ENCODE measurements at regions not wholly inside any gene's neighbourhood (a gene's known extent, or its start where the extent isn't known, plus 50 kb on each side); places are given as distances from the start of the nearest gene placed in this dataset.
"Not testable (repeated sequence)": the region's sequence is repeated elsewhere in the genome, so short reads cannot be mapped to it uniquely, and the experiment has no call there.

DNA sequence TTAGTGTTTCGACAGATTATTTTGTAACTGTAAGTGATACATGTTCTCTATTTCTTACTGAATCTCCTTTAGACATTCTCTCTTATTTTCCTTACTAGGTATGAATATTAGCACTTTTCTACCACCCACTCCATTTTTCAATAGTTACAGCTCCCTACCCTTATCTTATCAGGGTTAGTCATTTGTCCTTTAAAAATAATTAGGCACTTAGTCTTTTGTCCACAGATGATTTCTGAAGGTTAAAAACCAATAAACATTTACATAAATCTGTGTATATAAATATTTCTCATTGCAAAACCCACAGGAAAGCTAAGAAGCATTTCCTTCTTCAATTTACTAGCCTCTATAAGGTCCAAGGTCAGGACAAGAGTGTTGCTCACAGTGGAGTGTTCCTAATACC is 624.1 kb upstream of the MIR17HG start:
- intact Hi-C loops (cut with DNase I), result no loop called here
- no peaks in the 10 kb centered on the region for H3K9me3 ChIP-seq
- no peak overlapping the region for H3K4me3 ChIP-seq
- H3K4me1 ChIP-seq (replicated peaks), result no peaks in the 10 kb centered on the region
- WGBS, result 97% methylated on average over 1 of the region's 1 CpG
- no peaks in the 10 kb centered on the region for H3K27me3 ChIP-seq (replicated peaks; ENCODE audit: insufficient read depth)
- no peak overlapping the region for H3K27ac ChIP-seq
- no peak for TF ChIP-seq CTCF (IDR thresholded peaks at IDR 0.05)
- TF ChIP-seq POLR2AphosphoS5 (IDR thresholded peaks at IDR 0.05), result no peak
- TF ChIP-seq POLR2A (IDR thresholded peaks at IDR 0.05), result no peak
- no peak for DNase-seq (ENCODE audit: low spot score)
- H3K36me3 ChIP-seq, result no peaks in the 10 kb centered on the region

- intact Hi-C loops (cut with DNase I), result no loop called here
- Histone ChIP-seq H3K27me3 (replicated peaks; ENCODE audit: insufficient read depth) (no peaks in the 10 kb centered on the region), H3K36me3 (no peaks in the 10 kb centered on the region), H3K9me3 (no peaks in the 10 kb centered on the region), H3K4me1 (replicated peaks) (no peaks in the 10 kb centered on the region), H3K27ac (no peak overlapping the region), H3K4me3 (no peak overlapping the region)
- 74% methylated on average over 2 of the region's 2 CpGs for WGBS
- TF ChIP-seq CTCF (IDR thresholded peaks at IDR 0.05) (no peak), POLR2A (IDR thresholded peaks at IDR 0.05) (no peak), POLR2AphosphoS5 (IDR thresholded peaks at IDR 0.05) (no peak)
- no peak for DNase-seq (ENCODE audit: low spot score)
Measured at GRCh38 chr13:90726375-90726774, 621.1 kb upstream of the MIR17HG start.

- H3K27ac ChIP-seq, result no peak overlapping the region
- intact Hi-C loops (cut with DNase I), result no loop called here
- TF ChIP-seq POLR2A (IDR thresholded peaks at IDR 0.05) (no peak), CTCF (IDR thresholded peaks at IDR 0.05) (no peak), POLR2AphosphoS5 (IDR thresholded peaks at IDR 0.05) (no peak)
Measured at GRCh38 chr13:90732049-90732448, 615.4 kb upstream of the MIR17HG start.

DNA sequence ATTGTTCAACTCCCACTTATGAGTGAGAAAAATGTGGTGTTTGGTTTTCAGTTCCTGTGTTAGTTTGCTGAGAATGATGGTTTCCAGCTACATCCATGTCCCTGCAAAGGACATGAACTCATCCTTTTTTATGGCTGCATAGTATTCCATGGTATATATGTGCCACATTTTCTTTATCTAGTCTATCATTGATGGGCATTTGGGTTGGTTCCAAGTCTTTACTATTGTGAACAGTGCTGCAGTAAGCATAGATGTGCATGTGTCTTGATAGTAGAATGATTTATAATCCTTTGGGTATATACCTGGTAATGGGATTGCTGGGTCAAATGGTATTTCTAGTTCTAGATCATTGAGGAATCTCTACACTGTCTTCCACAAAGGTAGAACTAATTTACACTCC is 613.0 kb upstream of the MIR17HG start:
- DNase-seq (ENCODE audit: low spot score); H3K27ac ChIP-seq; intact Hi-C loops (cut with DNase I): not testable (repeated sequence)

More at GRCh38 chr13:90732049-90732448, 615.4 kb upstream of the MIR17HG start:
- no peaks in the 10 kb centered on the region for H3K4me1 ChIP-seq (replicated peaks)
- H3K27me3 ChIP-seq (replicated peaks; ENCODE audit: insufficient read depth), result no peaks in the 10 kb centered on the region
- H3K36me3 ChIP-seq, result no peaks in the 10 kb centered on the region
- no peaks in the 10 kb centered on the region for H3K9me3 ChIP-seq
- WGBS, result 87% methylated on average over 2 of the region's 2 CpGs
- H3K4me3 ChIP-seq, result no peak overlapping the region
- no peak for DNase-seq (ENCODE audit: low spot score)

GRCh38 chr13:90738881-90739280 is 608.6 kb upstream of the MIR17HG start:
- Histone ChIP-seq H3K4me3 (no peak overlapping the region), H3K27ac (no peak overlapping the region), H3K36me3 (no peaks in the 10 kb centered on the region), H3K27me3 (replicated peaks; ENCODE audit: insufficient read depth) (no peaks in the 10 kb centered on the region), H3K4me1 (replicated peaks) (no peaks in the 10 kb centered on the region), H3K9me3 (no peaks in the 10 kb centered on the region)
- intact Hi-C loops (cut with DNase I), result no loop called here
- no peak for TF ChIP-seq CTCF (IDR thresholded peaks at IDR 0.05)
- no peak for DNase-seq (ENCODE audit: low spot score)

More for the DNA sequence above, 613.0 kb upstream of the MIR17HG start:
- H3K4me1 ChIP-seq (replicated peaks); H3K4me3 ChIP-seq; H3K9me3 ChIP-seq; H3K36me3 ChIP-seq; H3K27me3 ChIP-seq (replicated peaks; ENCODE audit: insufficient read depth): not testable (repeated sequence)

- Histone ChIP-seq H3K36me3 (no peaks in the 10 kb centered on the region), H3K27me3 (replicated peaks; ENCODE audit: insufficient read depth) (no peaks in the 10 kb centered on the region), H3K4me3 (no peak overlapping the region), H3K9me3 (no peaks in the 10 kb centered on the region), H3K27ac (no peak overlapping the region), H3K4me1 (replicated peaks) (no peaks in the 10 kb centered on the region)
- TF ChIP-seq CTCF (IDR thresholded peaks at IDR 0.05) (no peak), POLR2AphosphoS5 (IDR thresholded peaks at IDR 0.05) (no peak), POLR2A (IDR thresholded peaks at IDR 0.05) (no peak)
- 68% methylated on average over 2 of the region's 2 CpGs for WGBS
- no peak for DNase-seq (ENCODE audit: low spot score)
- intact Hi-C loops (cut with DNase I), result no loop called here
Measured at GRCh38 chr13:90740099-90740498, 607.4 kb upstream of the MIR17HG start.

All from prostate gland (tissue), 2 donors.